GM21529 (cell line): ENCODE measurements at regions not wholly inside any gene's neighbourhood (a gene's known extent, or its start where the extent isn't known, plus 50 kb on each side); places are given as distances from the start of the nearest gene placed in this dataset.

Experiments used
- ATAC-seq: cut with Tn5 transposase; IDR thresholded peaks from one replicate; pipeline ENCODE4 v1.9.1; 2021; ENCODE audit not compliant: unreplicated experiment

- ATAC-seq: no peak
Measured at GRCh38 chr13:72127031-72127430, 260.0 kb upstream of the DACH1 start.

GRCh38 chr13:72126424-72126823 is 259.4 kb upstream of the DACH1 start:
- no peak for ATAC-seq

DNA sequence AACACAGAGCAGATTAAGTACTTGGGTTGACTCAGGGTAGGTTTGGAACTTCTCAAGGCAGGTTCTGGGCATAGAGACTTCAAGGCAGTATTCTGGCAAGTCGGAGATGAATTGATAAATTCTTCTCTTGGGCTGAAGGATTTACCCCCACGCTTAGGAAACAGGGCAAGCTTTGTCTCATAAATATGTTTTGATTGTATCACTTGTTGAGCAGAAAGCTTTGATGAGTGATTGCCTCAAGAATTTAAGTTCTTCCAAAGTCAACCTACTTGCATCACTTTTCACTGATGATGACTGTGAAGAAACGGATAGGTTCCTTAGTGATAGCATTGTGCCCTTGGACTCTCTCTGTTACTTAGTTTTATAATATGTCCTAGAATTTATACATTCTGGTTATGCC is 258.6 kb upstream of the DACH1 start:
- no peak for ATAC-seq

DNA sequence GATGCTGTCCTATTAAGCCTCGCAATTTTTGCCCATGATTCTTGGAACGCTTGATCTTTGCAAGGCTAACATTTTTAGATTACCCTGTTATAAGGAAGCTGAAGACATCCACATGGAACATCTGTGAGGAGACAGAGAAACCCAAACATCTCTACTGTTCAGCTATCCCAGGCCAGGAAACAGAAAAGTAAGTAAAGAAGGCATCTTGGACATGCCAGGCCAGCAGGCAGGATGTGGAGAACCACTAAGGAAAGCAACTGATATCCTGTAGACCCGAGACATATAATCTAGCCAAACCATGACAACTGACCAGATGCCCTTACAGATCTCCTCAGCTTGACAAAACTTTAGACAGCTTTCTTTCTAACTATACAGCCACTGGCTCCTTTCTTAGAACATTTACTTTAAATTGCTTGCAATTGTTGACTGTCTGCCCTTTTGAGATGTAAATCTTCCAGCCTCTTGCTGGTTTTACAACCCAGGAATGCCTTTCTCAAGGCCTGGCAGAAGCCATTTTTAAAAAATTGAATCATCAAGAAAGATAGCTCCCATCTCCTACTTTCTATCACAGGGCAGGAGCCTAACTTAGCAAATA is 255.8 kb upstream of the DACH1 start:
- ATAC-seq: no peak

DNA sequence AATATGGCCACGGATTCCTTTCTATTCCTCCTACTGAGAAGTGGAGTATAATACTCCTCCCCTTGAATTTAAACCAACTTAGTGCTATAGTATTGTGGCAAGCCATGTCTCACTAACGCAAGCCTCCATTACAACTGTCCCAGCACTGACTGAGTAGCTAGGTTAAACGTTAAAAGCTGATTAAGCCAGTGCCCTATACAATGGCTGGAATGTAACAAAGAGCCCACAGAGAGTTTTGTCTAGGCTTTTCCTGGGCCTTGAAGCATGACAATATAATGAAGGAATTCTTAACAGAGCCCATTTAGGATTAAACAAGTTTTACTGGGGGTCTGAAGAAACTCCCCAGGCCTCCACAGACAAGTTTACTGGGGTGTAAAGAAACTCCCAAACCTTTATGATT is 254.5 kb upstream of the DACH1 start:
- no peak for ATAC-seq

- no peak for ATAC-seq
Measured at GRCh38 chr13:72120632-72121031, 253.6 kb upstream of the DACH1 start.

DNA sequence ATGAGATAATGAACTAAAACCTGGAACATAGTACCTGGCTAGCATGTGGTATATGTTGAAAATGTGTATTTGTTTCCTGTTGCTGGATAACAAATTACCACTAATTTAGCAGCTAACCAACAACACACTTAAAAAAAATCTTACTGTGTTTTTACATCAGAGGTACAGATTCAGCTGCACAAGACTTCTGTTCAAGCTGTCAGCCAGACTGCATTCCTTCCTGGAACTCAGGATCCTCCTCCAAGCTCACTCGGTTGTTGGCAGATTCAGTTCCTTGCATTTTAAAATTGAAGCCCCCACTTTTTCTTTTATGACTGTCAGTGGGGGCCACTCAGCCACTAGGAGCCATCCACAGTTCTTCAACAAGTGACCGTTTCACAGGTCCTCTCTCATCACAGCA is 246.9 kb upstream of the DACH1 start:
- ATAC-seq: no peak

GRCh38 chr13:72113076-72113475 is 246.1 kb upstream of the DACH1 start:
- no peak for ATAC-seq

GRCh38 chr13:72112216-72112615 is 245.2 kb upstream of the DACH1 start:
- ATAC-seq: no peak

DNA sequence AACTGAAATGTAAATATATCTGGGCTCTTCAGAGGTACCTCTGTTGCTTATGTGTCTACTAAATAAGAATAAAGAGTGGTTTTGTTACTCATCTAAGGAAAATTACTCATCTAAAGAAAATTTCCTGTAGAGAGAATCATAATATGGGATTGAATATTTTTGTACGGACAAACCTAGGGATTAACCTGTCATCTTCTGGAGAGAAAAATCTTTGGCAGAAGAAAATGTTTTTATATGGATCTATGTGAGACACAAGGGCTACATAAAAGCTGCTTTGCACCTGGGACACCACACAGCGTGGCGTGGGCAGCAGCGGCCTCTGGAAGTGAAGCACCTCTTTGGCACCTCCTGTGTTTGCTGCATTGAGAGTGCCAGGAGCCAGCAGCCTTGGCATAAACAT is 242.9 kb upstream of the DACH1 start:
- no peak for ATAC-seq

DNA sequence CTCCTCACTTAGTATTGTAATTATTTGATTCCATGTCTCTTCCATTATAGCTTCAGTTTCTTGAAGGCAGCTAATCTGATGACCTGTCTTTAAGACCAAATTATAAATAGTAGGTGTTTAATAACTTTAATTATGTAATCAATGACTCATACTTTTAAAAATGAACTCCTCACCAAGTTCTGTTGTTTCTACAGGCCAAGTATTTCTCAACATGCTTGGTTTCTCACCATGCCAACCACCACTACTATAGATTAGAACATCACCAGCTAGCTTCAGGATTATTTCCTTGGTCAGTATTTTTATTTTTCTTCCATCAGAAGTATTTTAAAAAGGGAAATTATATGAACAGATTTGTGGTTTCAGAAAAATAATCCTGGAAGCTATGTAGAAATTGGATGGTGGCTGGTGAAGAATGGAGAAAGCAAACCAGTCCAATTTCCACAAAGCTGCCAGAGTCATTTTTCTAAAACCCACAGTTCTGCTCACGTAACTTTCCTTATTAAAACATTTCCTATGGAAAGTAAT is 237.7 kb upstream of the DACH1 start:
- no peak for ATAC-seq

- no peak for ATAC-seq
Measured at GRCh38 chr13:72101768-72102400, 234.9 kb upstream of the DACH1 start.

GRCh38 chr13:72100339-72100738 is 233.3 kb upstream of the DACH1 start:
- ATAC-seq: no peak

- no peak for ATAC-seq
Measured at GRCh38 chr13:72097568-72097967, 230.6 kb upstream of the DACH1 start.

DNA sequence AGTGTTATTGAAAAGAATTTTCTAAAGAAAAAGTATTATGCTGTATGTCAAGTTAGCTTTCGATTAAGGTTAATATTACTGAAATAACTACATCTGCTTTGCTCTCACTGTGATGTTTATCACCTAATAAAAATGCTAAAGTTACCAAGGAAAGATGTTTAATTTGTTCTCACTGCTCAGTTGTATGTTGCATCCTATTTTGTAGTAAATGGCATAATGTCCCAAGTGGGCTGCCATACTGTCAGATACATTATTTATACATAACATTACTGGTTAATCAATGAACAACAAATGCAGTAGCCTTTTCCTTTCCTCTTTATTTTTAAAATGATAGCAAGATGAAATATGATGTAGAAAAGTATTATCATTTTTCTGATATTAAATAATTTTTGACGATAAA is 226.3 kb upstream of the DACH1 start:
- ATAC-seq: no peak

DNA sequence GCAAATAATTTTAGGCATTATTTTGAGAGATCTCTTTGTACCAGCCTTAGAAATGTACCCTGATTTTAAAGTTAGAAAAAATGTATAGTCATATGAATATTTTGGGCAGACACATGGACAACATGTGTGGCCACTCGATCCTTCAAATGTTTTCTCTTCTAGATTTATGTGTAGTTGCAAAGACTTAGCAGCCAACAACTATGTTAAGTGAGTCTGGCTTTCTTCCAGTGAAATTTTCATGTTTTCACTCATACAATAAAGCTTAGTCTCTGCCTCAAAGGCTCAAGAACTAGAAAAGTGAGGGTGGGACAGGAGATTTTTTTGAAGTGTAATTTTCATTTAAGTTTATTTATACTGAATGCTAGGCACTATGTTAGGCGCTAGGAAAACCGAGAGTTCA is 207.7 kb upstream of the DACH1 start:
- no peak for ATAC-seq

GRCh38 chr13:72072261-72072660 is 205.3 kb upstream of the DACH1 start:
- ATAC-seq: no peak

DNA sequence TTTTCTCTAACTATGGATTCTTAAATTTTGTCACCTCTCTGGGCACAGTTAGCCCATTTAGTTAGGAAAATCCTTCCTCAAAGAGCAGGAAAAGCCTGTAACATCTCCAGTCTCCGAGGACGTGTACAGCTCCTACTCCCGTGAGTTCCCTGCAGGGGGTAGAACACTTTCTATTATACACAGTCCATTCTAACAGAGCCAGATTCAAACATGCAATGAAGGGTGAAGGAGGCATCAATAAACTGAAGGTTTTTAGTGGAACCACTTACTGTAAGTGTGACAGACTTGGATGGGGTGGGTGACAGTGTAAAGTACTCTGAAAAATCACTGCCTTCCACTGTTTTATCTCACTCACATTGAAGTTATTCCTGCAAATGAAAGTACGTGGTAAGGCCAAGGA is 204.7 kb upstream of the DACH1 start:
- ATAC-seq: no peak

DNA sequence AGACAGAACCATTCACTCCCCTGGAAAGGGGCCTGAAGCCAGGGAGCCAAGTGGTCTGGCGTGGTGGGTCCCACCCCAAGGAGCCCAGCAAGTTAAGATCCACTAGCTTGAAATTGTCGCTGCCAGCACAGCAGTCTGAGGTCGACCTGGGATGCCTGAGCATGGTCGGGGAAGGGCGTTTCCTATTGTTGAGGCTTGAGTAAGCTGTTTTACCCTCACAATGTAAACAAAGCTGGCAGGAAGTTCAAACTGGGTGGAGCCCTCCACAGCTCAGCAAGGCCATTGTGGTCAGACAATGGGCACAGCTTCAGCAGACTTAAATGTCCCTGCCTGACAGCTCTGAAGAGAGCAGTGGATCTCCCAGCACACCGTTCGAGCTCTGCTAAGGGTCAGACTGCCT is 195.6 kb upstream of the DACH1 start:
- ATAC-seq: no peak

DNA sequence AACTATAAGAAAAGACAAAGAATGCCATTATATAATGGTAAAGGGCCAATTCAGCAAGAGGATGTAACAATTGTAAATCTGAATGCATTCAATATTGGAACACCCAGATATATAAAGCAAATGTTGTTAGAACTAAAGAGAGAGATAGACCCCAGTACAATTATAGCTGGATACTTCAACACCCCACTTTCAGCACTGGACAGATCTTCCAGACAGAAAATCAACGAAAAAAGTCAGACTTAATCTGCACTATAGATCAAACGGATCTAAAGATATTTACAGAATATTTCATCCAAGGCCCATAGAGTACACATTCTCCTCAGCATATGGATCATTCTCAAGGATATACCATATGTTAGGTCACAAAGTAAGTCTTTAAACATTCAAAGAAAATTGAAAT is 194.6 kb upstream of the DACH1 start:
- ATAC-seq: no peak

- ATAC-seq: no peak
Measured at GRCh38 chr13:72050251-72050650, 183.2 kb upstream of the DACH1 start.

GRCh38 chr13:72043366-72043765 is 176.4 kb upstream of the DACH1 start:
- no peak for ATAC-seq

GRCh38 chr13:72041165-72041564 is 174.2 kb upstream of the DACH1 start:
- ATAC-seq: no peak
